HEK293 (cell line): ENCODE measurements at regions not wholly inside any gene's neighbourhood (a gene's known extent, or its start where the extent isn't known, plus 50 kb on each side); places are given as distances from the start of the nearest gene placed in this dataset.

Experiments
- CTCF ChIA-PET: fragments of 350-600 bp; formaldehyde crosslinking; extraction: SDS; loops from one replicate; lab custom pipeline; 2021; ENCODE audit warnings: antibody characterized with exemption; lab: Yijun Ruan, JAX
- POLR2A ChIA-PET: fragments of 300-600 bp; formaldehyde crosslinking; extraction: SDS; loops from one replicate; lab custom pipeline; 2020; ENCODE audit warnings: antibody characterized with exemption, inconsistent platforms; lab: Yijun Ruan, JAX
- H3K27ac ChIP-seq: fragments of 200-500 bp; sonication (Bioruptor generic); 2 replicates; pipeline ENCODE4 v1.5.1; 2014; ENCODE audit warnings: low read depth, low read length, control low read depth, inconsistent platforms; ENCODE audit errors: extremely low read depth
- H3K36me3 ChIP-seq, 2 experiments: fragments of 200-500 bp in 1 of 2; sonication (Bioruptor generic) in 1 of 2; 1 replicate in 1 of 2; 2 replicates in 1 of 2; pipeline ENCODE4 v1.5.1; 2014 to 2017; ENCODE audit warnings: inconsistent platforms in 2 of 2, low read length in 2 of 2; ENCODE audit not compliant: control insufficient read depth in 2 of 2, insufficient read depth in 1 of 2
- H3K4me1 ChIP-seq: fragments of 200-500 bp; sonication (Bioruptor generic); 2 replicates; pipeline ENCODE4 v1.5.1; 2014; ENCODE audit warnings: mild to moderate bottlenecking, low read length, inconsistent platforms; ENCODE audit not compliant: control insufficient read depth, insufficient read depth
- H3K4me3 ChIP-seq: 2 replicates; pipeline ENCODE4 v1.5.1; 2011; ENCODE audit warnings: low read depth, mild to moderate bottlenecking, control low read depth, low read length, moderate library complexity
- H3K9me3 ChIP-seq: fragments of 200-500 bp; sonication (Bioruptor generic); 2 replicates; pipeline ENCODE4 v1.5.1; 2014; ENCODE audit warnings: low read depth, low read length, inconsistent platforms; ENCODE audit not compliant: control insufficient read depth, insufficient read depth
- CTCF ChIP-seq: fragments of 450-650 bp; formaldehyde crosslinking; IDR thresholded peaks from 2 replicates; pipeline ENCODE4 v1.5.1; 2016; ENCODE audit warnings: missing biosample characterization, missing genetic modification characterization
- GFI1B ChIP-seq: fragments of 450-650 bp; formaldehyde crosslinking; IDR thresholded peaks from 2 replicates; pipeline ENCODE4 v1.5.1; 2016; ENCODE audit warnings: missing biosample characterization, missing genetic modification characterization
- IKZF3 ChIP-seq: fragments of 450-650 bp; IDR thresholded peaks from 2 replicates; pipeline ENCODE4 v1.5.0; 2018; ENCODE audit warnings: missing biosample characterization, mild to moderate bottlenecking, missing genetic modification characterization, moderate library complexity
- KLF10 ChIP-seq: fragments of 450-650 bp; IDR thresholded peaks from 2 replicates; pipeline ENCODE4 v1.5.1; 2018; ENCODE audit warnings: missing biosample characterization, mild to moderate bottlenecking, missing genetic modification characterization
- MEIS1 ChIP-seq: sonication (generic); formaldehyde crosslinking; IDR thresholded peaks from 2 replicates; pipeline ENCODE4 v1.8.1; 2022; ENCODE audit warnings: missing genetic modification reagents, mild to moderate bottlenecking, borderline replicate concordance
- SCRT1 ChIP-seq: fragments of 450-650 bp; formaldehyde crosslinking; IDR thresholded peaks from 2 replicates; pipeline ENCODE4 v1.5.1; 2016; ENCODE audit warnings: missing biosample characterization, missing genetic modification characterization, borderline replicate concordance
- SCRT2 ChIP-seq: fragments of 450-650 bp; formaldehyde crosslinking; IDR thresholded peaks from 2 replicates; pipeline ENCODE4 v1.5.1; 2016; ENCODE audit warnings: missing biosample characterization, missing genetic modification characterization
- ZBTB11 ChIP-seq: fragments of 450-650 bp; formaldehyde crosslinking; conservative IDR thresholded peaks from 2 replicates; pipeline ENCODE4 v1.5.1; 2016; ENCODE audit warnings: low read depth, missing biosample characterization, missing genetic modification characterization
- ZFP37 ChIP-seq: fragments of 450-650 bp; formaldehyde crosslinking; IDR thresholded peaks from 2 replicates; pipeline ENCODE4 v1.5.1; 2016; ENCODE audit warnings: missing biosample characterization, missing genetic modification characterization
- ZNF157 ChIP-seq: fragments of 450-650 bp; formaldehyde crosslinking; IDR thresholded peaks from 2 replicates; pipeline ENCODE4 v1.5.1; 2016; ENCODE audit warnings: missing biosample characterization, missing genetic modification characterization
- ZNF324 ChIP-seq: fragments of 450-650 bp; formaldehyde crosslinking; IDR thresholded peaks from 2 replicates; pipeline ENCODE4 v1.5.1; 2016; ENCODE audit warnings: missing biosample characterization, missing genetic modification characterization
- ZNF391 ChIP-seq: fragments of 450-650 bp; formaldehyde crosslinking; IDR thresholded peaks from 2 replicates; pipeline ENCODE4 v1.5.1; 2016; ENCODE audit warnings: low read depth, missing biosample characterization, missing genetic modification characterization, borderline replicate concordance
- ZNF416 ChIP-seq: fragments of 450-650 bp; formaldehyde crosslinking; IDR thresholded peaks from 2 replicates; pipeline ENCODE4 v1.5.1; 2016; ENCODE audit warnings: missing biosample characterization, missing genetic modification characterization
- ZNF433 ChIP-seq: fragments of 450-650 bp; formaldehyde crosslinking; IDR thresholded peaks from 2 replicates; pipeline ENCODE4 v1.5.1; 2016; ENCODE audit warnings: missing biosample characterization, missing genetic modification characterization, low read depth
- ZNF629 ChIP-seq: fragments of 450-650 bp; formaldehyde crosslinking; IDR thresholded peaks from 2 replicates; pipeline ENCODE4 v1.5.1; 2017; ENCODE audit warnings: missing biosample characterization, missing genetic modification characterization
- ZNF792 ChIP-seq: fragments of 450-650 bp; formaldehyde crosslinking; IDR thresholded peaks from 2 replicates; pipeline ENCODE4 v1.5.1; 2016; ENCODE audit warnings: missing biosample characterization, missing genetic modification characterization
- TF ChIP-seq, protein P1 (sequence below): fragments of 450-650 bp; formaldehyde crosslinking; IDR thresholded peaks from 2 replicates; pipeline ENCODE4 v1.5.0; 2017; ENCODE audit warnings: missing biosample characterization, missing genetic modification characterization, borderline replicate concordance
- TF ChIP-seq, protein P2 (sequence below): fragments of 450-650 bp; formaldehyde crosslinking; optimal IDR thresholded peaks from 2 replicates; pipeline ENCODE3; 2016; ENCODE audit warnings: missing biosample characterization, mild to moderate bottlenecking, missing genetic modification characterization

DNA sequence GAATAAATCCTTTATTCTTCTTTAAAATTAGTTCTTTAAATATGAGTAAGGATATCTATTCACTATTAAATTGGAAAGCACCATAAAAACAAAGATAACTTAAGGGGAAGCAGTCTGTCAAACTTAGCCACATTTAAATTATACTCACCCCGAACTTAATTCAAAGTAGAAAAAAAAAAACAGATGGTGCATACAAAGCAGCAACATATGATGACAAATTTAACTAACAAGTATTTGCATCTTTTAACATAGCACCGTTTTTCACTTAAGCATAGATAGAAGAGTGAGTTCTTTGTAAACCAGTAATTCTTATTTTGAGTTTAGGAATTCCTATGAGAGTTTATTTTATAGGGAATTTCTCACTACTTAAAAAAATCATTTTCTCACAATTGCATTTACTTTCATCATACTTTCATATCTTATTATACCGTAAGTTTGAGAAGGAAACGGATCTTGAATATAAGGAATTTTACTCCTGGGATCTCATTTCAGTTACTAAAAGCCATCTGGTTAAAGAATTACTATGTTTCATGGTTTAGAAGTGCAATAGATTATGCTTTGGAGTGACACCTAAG lies 828.2 kb upstream of the MAP3K7 start:
- CTCF ChIA-PET = no interaction called here

More for the DNA sequence above, 828.2 kb upstream of the MAP3K7 start:
- Histone ChIP-seq H3K36me3 (no peaks in the 10 kb centered on the region), H3K4me1 (no peaks in the 10 kb centered on the region), H3K9me3 (no peaks in the 10 kb centered on the region)
- POLR2A ChIA-PET = no interaction called here
- TF ChIP-seq IKZF3 (no peak), GFI1B (tag by site-specific recombination) (no peak), SCRT1 (tag by site-specific recombination) (no peak), ZNF792 (no peak), ZNF391 (tag by site-specific recombination) (no peak), ZNF433 (no peak), ZNF324 (no peak), ZFP37 (tag by site-specific recombination) (no peak), SCRT2 (tag by site-specific recombination) (no peak), ZBTB11 (tag by site-specific recombination) (no peak), KLF10 (tag by site-specific recombination) (no peak), ZNF629 (tag by site-specific recombination) (no peak), ZNF416 (tag by site-specific recombination) (no peak), MEIS1 (CRISPR knock-in tag) (no peak), CTCF (tag by site-specific recombination) (no peak), ZNF157 (no peak)
- TF ChIP-seq, protein P1, sequence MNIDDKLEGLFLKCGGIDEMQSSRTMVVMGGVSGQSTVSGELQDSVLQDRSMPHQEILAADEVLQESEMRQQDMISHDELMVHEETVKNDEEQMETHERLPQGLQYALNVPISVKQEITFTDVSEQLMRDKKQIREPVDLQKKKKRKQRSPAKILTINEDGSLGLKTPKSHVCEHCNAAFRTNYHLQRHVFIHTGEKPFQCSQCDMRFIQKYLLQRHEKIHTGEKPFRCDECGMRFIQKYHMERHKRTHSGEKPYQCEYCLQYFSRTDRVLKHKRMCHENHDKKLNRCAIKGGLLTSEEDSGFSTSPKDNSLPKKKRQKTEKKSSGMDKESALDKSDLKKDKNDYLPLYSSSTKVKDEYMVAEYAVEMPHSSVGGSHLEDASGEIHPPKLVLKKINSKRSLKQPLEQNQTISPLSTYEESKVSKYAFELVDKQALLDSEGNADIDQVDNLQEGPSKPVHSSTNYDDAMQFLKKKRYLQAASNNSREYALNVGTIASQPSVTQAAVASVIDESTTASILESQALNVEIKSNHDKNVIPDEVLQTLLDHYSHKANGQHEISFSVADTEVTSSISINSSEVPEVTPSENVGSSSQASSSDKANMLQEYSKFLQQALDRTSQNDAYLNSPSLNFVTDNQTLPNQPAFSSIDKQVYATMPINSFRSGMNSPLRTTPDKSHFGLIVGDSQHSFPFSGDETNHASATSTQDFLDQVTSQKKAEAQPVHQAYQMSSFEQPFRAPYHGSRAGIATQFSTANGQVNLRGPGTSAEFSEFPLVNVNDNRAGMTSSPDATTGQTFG = no peak
- TF ChIP-seq, protein P2, sequence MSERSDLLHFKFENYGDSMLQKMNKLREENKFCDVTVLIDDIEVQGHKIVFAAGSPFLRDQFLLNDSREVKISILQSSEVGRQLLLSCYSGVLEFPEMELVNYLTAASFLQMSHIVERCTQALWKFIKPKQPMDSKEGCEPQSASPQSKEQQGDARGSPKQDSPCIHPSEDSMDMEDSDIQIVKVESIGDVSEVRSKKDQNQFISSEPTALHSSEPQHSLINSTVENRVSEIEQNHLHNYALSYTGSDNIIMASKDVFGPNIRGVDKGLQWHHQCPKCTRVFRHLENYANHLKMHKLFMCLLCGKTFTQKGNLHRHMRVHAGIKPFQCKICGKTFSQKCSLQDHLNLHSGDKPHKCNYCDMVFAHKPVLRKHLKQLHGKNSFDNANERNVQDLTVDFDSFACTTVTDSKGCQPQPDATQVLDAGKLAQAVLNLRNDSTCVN = no peak
- TF ChIP-seq, all 188 proteins: peak for 0
- Histone ChIP-seq H3K4me3 (no peak overlapping the region), H3K27ac (no peak overlapping the region)
